H9 (cell line): ENCODE measurements at regions not wholly inside any gene's neighbourhood (a gene's known extent, or its start where the extent isn't known, plus 50 kb on each side); places are given as distances from the start of the nearest gene placed in this dataset.

Experiments
- DNase-seq: peaks from one replicate; pipeline ENCODE4 v3.0.0-alpha.2; 2017
- H2AFZ ChIP-seq: one replicate; pipeline ENCODE4 v1.6.1; 2013; ENCODE audit warnings: mild to moderate bottlenecking, low read length, control low read depth, moderate library complexity
- H2AK5ac ChIP-seq: 2 replicates; pipeline ENCODE4 v1.6.1; 2013; ENCODE audit warnings: low read length, control low read depth, mixed read lengths; ENCODE audit not compliant: insufficient read length
- H2BK120ac ChIP-seq: one replicate; pipeline ENCODE4 v1.6.1; 2013; ENCODE audit warnings: low read depth, mild to moderate bottlenecking, low read length, control low read depth, inconsistent platforms; ENCODE audit not compliant: poor library complexity, severe bottlenecking
- H2BK12ac ChIP-seq: 2 replicates; pipeline ENCODE4 v1.6.1; 2013; ENCODE audit warnings: low read length, control low read depth, mixed read lengths, low read depth; ENCODE audit not compliant: insufficient read length
- H2BK15ac ChIP-seq: 2 replicates; pipeline ENCODE4 v1.6.1; 2013; ENCODE audit warnings: low read depth, low read length, control low read depth
- H2BK20ac ChIP-seq: one replicate; pipeline ENCODE4 v1.6.1; 2013; ENCODE audit warnings: low read depth, mild to moderate bottlenecking, low read length, control low read depth, inconsistent platforms; ENCODE audit not compliant: poor library complexity, severe bottlenecking
- H2BK5ac ChIP-seq: 2 replicates; pipeline ENCODE4 v1.6.1; 2013; ENCODE audit warnings: low read length, control low read depth, mixed read lengths; ENCODE audit not compliant: insufficient read length
- H3K14ac ChIP-seq: 2 replicates; pipeline ENCODE4 v1.6.1; 2013; ENCODE audit warnings: low read length, control low read depth; ENCODE audit not compliant: insufficient read depth
- H3K18ac ChIP-seq: 2 replicates; pipeline ENCODE4 v1.6.1; 2013; ENCODE audit warnings: low read depth, mild to moderate bottlenecking, mixed read lengths, low read length, control low read depth; ENCODE audit not compliant: insufficient read length
- H3K23ac ChIP-seq: 2 replicates; pipeline ENCODE4 v1.6.1; 2013; ENCODE audit warnings: low read length, control low read depth, mixed read lengths, low read depth; ENCODE audit not compliant: insufficient read length
- H3K23me2 ChIP-seq: 2 replicates; pipeline ENCODE4 v1.6.1; 2013; ENCODE audit warnings: low read depth, mild to moderate bottlenecking, mixed read lengths, low read length, control low read depth; ENCODE audit not compliant: insufficient read length, poor library complexity, severe bottlenecking
- H3K27ac ChIP-seq: 2 replicates; pipeline ENCODE4 v1.5.1; 2013; ENCODE audit warnings: low read length, control low read depth, mixed read lengths, low read depth; ENCODE audit not compliant: insufficient read length
- H3K27me3 ChIP-seq: 2 replicates; pipeline ENCODE4 v1.6.1; 2013; ENCODE audit warnings: low read length, control low read depth, inconsistent platforms; ENCODE audit not compliant: insufficient read depth
- H3K4ac ChIP-seq: 2 replicates; pipeline ENCODE4 v1.6.1; 2013; ENCODE audit warnings: low read depth, mild to moderate bottlenecking, control low read depth, inconsistent platforms, low read length, moderate library complexity
- H3K4me1 ChIP-seq: 2 replicates; pipeline ENCODE4 v1.6.1; 2013; ENCODE audit warnings: low read length, control low read depth, inconsistent platforms; ENCODE audit not compliant: insufficient read depth
- H3K4me2 ChIP-seq: 2 replicates; pipeline ENCODE4 v1.6.1; 2013; ENCODE audit warnings: low read length, control low read depth, mixed read lengths; ENCODE audit not compliant: insufficient read length, insufficient read depth
- H3K56ac ChIP-seq: 2 replicates; pipeline ENCODE4 v1.6.1; 2013; ENCODE audit warnings: low read depth, mild to moderate bottlenecking, mixed read lengths, low read length, control low read depth; ENCODE audit not compliant: insufficient read length
- H3K79me1 ChIP-seq: 2 replicates; pipeline ENCODE4 v1.6.1; 2013; ENCODE audit warnings: low read depth, mild to moderate bottlenecking, moderate library complexity, low read length, control low read depth, inconsistent platforms; ENCODE audit not compliant: insufficient read depth, poor library complexity, severe bottlenecking
- H3K79me2 ChIP-seq: 2 replicates; pipeline ENCODE4 v1.6.1; 2013; ENCODE audit warnings: low read length, control low read depth, inconsistent platforms; ENCODE audit not compliant: insufficient read depth
- H3K9ac ChIP-seq: 2 replicates; pipeline ENCODE4 v1.6.1; 2013; ENCODE audit warnings: low read length, control low read depth, mixed read lengths; ENCODE audit not compliant: insufficient read length; ENCODE audit errors: extremely low read depth
- H3K9me3 ChIP-seq: one replicate; pipeline ENCODE4 v1.6.1; 2013; ENCODE audit warnings: low read depth, low read length, inconsistent platforms; ENCODE audit not compliant: control insufficient read depth
- H3T11ph ChIP-seq: one replicate; pipeline ENCODE4 v1.6.1; 2013; ENCODE audit warnings: mild to moderate bottlenecking, low read length, control low read depth, inconsistent platforms
- H4K20me1 ChIP-seq: one replicate; pipeline ENCODE4 v1.6.1; 2013; ENCODE audit not compliant: control insufficient read depth, insufficient read length, insufficient read depth
- H4K5ac ChIP-seq: 2 replicates; pipeline ENCODE4 v1.6.1; 2013; ENCODE audit warnings: low read depth, mild to moderate bottlenecking, mixed read lengths, low read length, control low read depth; ENCODE audit not compliant: insufficient read length
- H4K8ac ChIP-seq: replicated peaks from 2 replicates; pipeline ENCODE4 v1.6.1; 2013; ENCODE audit warnings: low read length, control low read depth, mixed read lengths, low read depth; ENCODE audit not compliant: insufficient read length
- H4K91ac ChIP-seq: 2 replicates; pipeline ENCODE4 v1.6.1; 2013; ENCODE audit warnings: low read depth, mild to moderate bottlenecking, moderate library complexity, mixed read lengths, low read length, control low read depth; ENCODE audit not compliant: insufficient read length
- H3K27ac Mint-ChIP-seq, 3 experiments: 2 replicates in 2 of 3; 3 replicates in 1 of 3; pipeline ENCODE4 v1.8.0; 2020 to 2021; ENCODE audit warnings: mixed read lengths in 3 of 3, mild to moderate bottlenecking in 1 of 3, moderate library complexity in 1 of 3
- H3K27me3 Mint-ChIP-seq: 2 replicates; pipeline ENCODE4 v1.8.0; 2021; ENCODE audit warnings: low read depth, mild to moderate bottlenecking, moderate library complexity, mixed read lengths
- H3K36me3 Mint-ChIP-seq, 3 experiments: 2 replicates in 2 of 3; 3 replicates in 1 of 3; pipeline ENCODE4 v1.8.0; 2020 to 2021; ENCODE audit warnings: low read depth in 3 of 3, mixed read lengths in 3 of 3; ENCODE audit not compliant: insufficient read depth in 1 of 3
- H3K4me1 Mint-ChIP-seq, 2 experiments: 2 replicates each; pipeline ENCODE4 v1.8.0; 2020; ENCODE audit warnings: mixed read lengths in 2 of 2
- H3K4me3 Mint-ChIP-seq, 2 experiments: 2 replicates in 1 of 2; 3 replicates in 1 of 2; pipeline ENCODE4 v1.8.0; 2020 to 2021; ENCODE audit warnings: mild to moderate bottlenecking in 2 of 2, mixed read lengths in 2 of 2, moderate library complexity in 1 of 2
- H3K9me3 Mint-ChIP-seq, 2 experiments: 2 replicates in 1 of 2; 3 replicates in 1 of 2; pipeline ENCODE4 v1.8.0; 2020; ENCODE audit warnings: mild to moderate bottlenecking in 2 of 2, mixed read lengths in 2 of 2, moderate library complexity in 1 of 2
- CTCF ChIP-seq: fragments of 200-600 bp; sonication (generic); conservative IDR thresholded peaks from 3 replicates; pipeline ENCODE4 v1.8.0; 2021; ENCODE audit warnings: antibody characterized with exemption, mild to moderate bottlenecking
- whole genome bisulfite sequencing: extraction: QIAGEN DNeasy Blood & Tissue Kit; methylation state at CpG from one replicate; pipeline ENCODE4 v1.1.7; 2013; ENCODE audit warnings: missing lambda C conversion rate, low lambda C conversion rate, mixed read lengths; ENCODE audit not compliant: insufficient read length; ENCODE audit errors: extremely low coverage; 5-methylcytosine and 5-hydroxymethylcytosine counted together

GRCh38 chr10:78618050-78618449 is 450.7 kb upstream of the ZMIZ1 start:
- no peak overlapping the region for H4K91ac ChIP-seq
- no peaks in the 10 kb centered on the region for H3K9me3 ChIP-seq
- Mint-ChIP-seq H3K36me3 (no peaks in the 10 kb centered on the region), H3K27me3 (peaks cover 28% of the 10 kb centered on the region), H3K4me3 (no peak overlapping the region), H3K4me1 (peaks cover 1% of the 10 kb centered on the region in 2 experiments), H3K27ac (no peak overlapping the region), H3K9me3 (no peaks in the 10 kb centered on the region)
- TF ChIP-seq CTCF: no peak
- H3K18ac ChIP-seq: no peak overlapping the region
- H3K4me1 ChIP-seq: no peaks in the 10 kb centered on the region
- H4K8ac ChIP-seq: no peak overlapping the region
- no peak overlapping the region for H3K14ac ChIP-seq
- H3K9ac ChIP-seq: no peak overlapping the region
- H4K20me1 ChIP-seq: no peaks in the 10 kb centered on the region
- H3K23ac ChIP-seq: no peak overlapping the region
- H3K4ac ChIP-seq: no peak overlapping the region
- H3K56ac ChIP-seq: no peak overlapping the region
- no peak overlapping the region for H2BK5ac ChIP-seq
- H2AFZ ChIP-seq: no peak overlapping the region
- no CpG with 5 or more reads among the region's 4 CpGs for WGBS
- no peaks in the 10 kb centered on the region for H3K27me3 ChIP-seq
- no peak overlapping the region for H4K5ac ChIP-seq
- H2BK15ac ChIP-seq: no peak overlapping the region
- H3K79me1 ChIP-seq: no peaks in the 10 kb centered on the region
- H3T11ph ChIP-seq: no peak overlapping the region
- H2BK120ac ChIP-seq: no peak overlapping the region
- H3K27ac ChIP-seq: no peak overlapping the region
- no peaks in the 10 kb centered on the region for H3K79me2 ChIP-seq
- no peak overlapping the region for H2BK20ac ChIP-seq
- no peak for DNase-seq
- no peak overlapping the region for H2BK12ac ChIP-seq
- no peaks in the 10 kb centered on the region for H3K23me2 ChIP-seq
- no peak overlapping the region for H2AK5ac ChIP-seq
- no peak overlapping the region for H3K4me2 ChIP-seq
